Neutrophil (primary cell): ENCODE measurements at regions not wholly inside any gene's neighbourhood (a gene's known extent, or its start where the extent isn't known, plus 50 kb on each side); places are given as distances from the start of the nearest gene placed in this dataset.

Source experiments
- H3K27ac ChIP-seq: fragments of 200-600 bp; sonication (generic); 2 replicates; pipeline ENCODE4 v1.5.1; 2016; ENCODE audit warnings: mild to moderate bottlenecking, moderate library complexity
- H3K27me3 ChIP-seq: fragments of 200-600 bp; sonication (generic); 2 replicates; pipeline ENCODE4 v1.6.0; 2016; ENCODE audit warnings: mild to moderate bottlenecking
- H3K36me3 ChIP-seq: fragments of 200-600 bp; sonication (generic); 2 replicates; pipeline ENCODE4 v1.5.1; 2017
- H3K4me1 ChIP-seq, 2 experiments: fragments of 200-600 bp in 1 of 2; sonication (generic) in 1 of 2; 1 replicate in 1 of 2; 2 replicates in 1 of 2; pipeline versions ENCODE4 v1.5.1 to v1.6.1; 2013 to 2016; ENCODE audit warnings: low read depth in 1 of 2, low read length in 1 of 2, mild to moderate bottlenecking in 1 of 2, moderate library complexity in 1 of 2; ENCODE audit not compliant: control insufficient read depth in 1 of 2, insufficient read depth in 1 of 2
- H3K4me3 ChIP-seq, 2 experiments: fragments of 200-600 bp in 1 of 2; sonication (generic) in 1 of 2; 1 replicate in 1 of 2; 2 replicates in 1 of 2; pipeline ENCODE4 v1.5.1; 2013 to 2016; ENCODE audit warnings: low read depth in 1 of 2, low read length in 1 of 2, mild to moderate bottlenecking in 1 of 2, moderate library complexity in 1 of 2
- H3K9me3 ChIP-seq: fragments of 200-600 bp; sonication (generic); 2 replicates; pipeline ENCODE4 v1.5.1; 2016
- CTCF ChIP-seq: fragments of 200-600 bp; sonication (generic); IDR thresholded peaks from 2 replicates; pipeline ENCODE4 v1.5.1; 2016; ENCODE audit warnings: antibody characterized with exemption

GRCh38 chr3:21801631-21802030, 50.6 kb upstream of the ZNF385D start:
- TF ChIP-seq CTCF = no peak
- Histone ChIP-seq H3K36me3 (no peaks in the 10 kb centered on the region), H3K27me3 (no peaks in the 10 kb centered on the region), H3K9me3 (no peaks in the 10 kb centered on the region), H3K27ac (no peak overlapping the region), H3K4me1 (no peaks in the 10 kb centered on the region), H3K4me3 (no peak overlapping the region)

GRCh38 chr3:21803604-21804003, 52.6 kb upstream of the ZNF385D start:
- no peaks in the 10 kb centered on the region for H3K9me3 ChIP-seq
- no peak overlapping the region for H3K4me3 ChIP-seq
- no peak for TF ChIP-seq CTCF
- no peaks in the 10 kb centered on the region for H3K36me3 ChIP-seq
- no peaks in the 10 kb centered on the region for H3K4me1 ChIP-seq
- no peak overlapping the region for H3K27ac ChIP-seq
- H3K27me3 ChIP-seq = no peaks in the 10 kb centered on the region

GRCh38 chr3:21804330-21804729, 53.3 kb upstream of the ZNF385D start:
- TF ChIP-seq CTCF = no peak
- Histone ChIP-seq H3K27me3 (no peaks in the 10 kb centered on the region), H3K27ac (no peak overlapping the region), H3K4me1 (no peaks in the 10 kb centered on the region), H3K36me3 (no peaks in the 10 kb centered on the region), H3K9me3 (no peaks in the 10 kb centered on the region), H3K4me3 (no peak overlapping the region)

- no peak for TF ChIP-seq CTCF
- Histone ChIP-seq H3K4me3 (no peak overlapping the region), H3K4me1 (no peaks in the 10 kb centered on the region), H3K27me3 (no peaks in the 10 kb centered on the region), H3K27ac (no peak overlapping the region), H3K9me3 (no peaks in the 10 kb centered on the region), H3K36me3 (no peaks in the 10 kb centered on the region)
Observed at GRCh38 chr3:21806733-21807132, 55.7 kb upstream of the ZNF385D start.

GRCh38 chr3:21825684-21826083, 74.7 kb upstream of the ZNF385D start:
- H3K4me3 ChIP-seq = no peak overlapping the region
- H3K27ac ChIP-seq = no peak overlapping the region
- no peak for TF ChIP-seq CTCF
- H3K36me3 ChIP-seq = no peaks in the 10 kb centered on the region
- H3K4me1 ChIP-seq = no peaks in the 10 kb centered on the region
- no peaks in the 10 kb centered on the region for H3K27me3 ChIP-seq
- no peaks in the 10 kb centered on the region for H3K9me3 ChIP-seq

- no peak overlapping the region for H3K27ac ChIP-seq
- H3K9me3 ChIP-seq = no peaks in the 10 kb centered on the region
- no peaks in the 10 kb centered on the region for H3K27me3 ChIP-seq
- no peak for TF ChIP-seq CTCF
- H3K4me3 ChIP-seq = no peak overlapping the region
- H3K4me1 ChIP-seq = no peaks in the 10 kb centered on the region
- no peaks in the 10 kb centered on the region for H3K36me3 ChIP-seq
Observed at GRCh38 chr3:21826416-21826815, 75.4 kb upstream of the ZNF385D start.
